ENCODE measurements at regions not wholly inside any gene's neighbourhood (a gene's known extent, or its start where the extent isn't known, plus 50 kb on each side); places are given as distances from the start of the nearest gene placed in this dataset.

DNA sequence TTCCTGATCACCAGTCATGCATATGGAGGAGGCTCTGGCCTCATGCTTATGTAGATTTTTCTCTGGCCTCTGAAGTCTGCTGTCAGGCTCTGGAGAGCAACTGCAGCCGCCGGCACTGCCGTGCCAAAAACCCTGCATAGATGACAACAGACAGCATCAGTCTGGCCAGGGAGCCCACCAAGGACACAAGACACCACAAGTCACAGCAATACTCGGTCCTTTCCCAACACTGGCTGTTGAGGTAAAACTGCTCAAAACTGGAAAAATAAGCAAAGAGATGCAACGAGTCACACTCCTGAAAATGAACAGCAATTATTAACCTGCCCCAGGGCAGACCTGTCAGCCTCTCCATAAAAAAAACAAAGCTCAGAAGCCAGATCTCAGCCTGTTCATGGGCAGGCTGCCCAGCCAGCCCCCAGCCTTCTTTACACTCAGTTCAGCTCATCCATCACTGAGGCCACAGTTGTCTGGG, 186.0 kb upstream of the RAB6C start:
- TF ChIP-seq, protein P1, sequence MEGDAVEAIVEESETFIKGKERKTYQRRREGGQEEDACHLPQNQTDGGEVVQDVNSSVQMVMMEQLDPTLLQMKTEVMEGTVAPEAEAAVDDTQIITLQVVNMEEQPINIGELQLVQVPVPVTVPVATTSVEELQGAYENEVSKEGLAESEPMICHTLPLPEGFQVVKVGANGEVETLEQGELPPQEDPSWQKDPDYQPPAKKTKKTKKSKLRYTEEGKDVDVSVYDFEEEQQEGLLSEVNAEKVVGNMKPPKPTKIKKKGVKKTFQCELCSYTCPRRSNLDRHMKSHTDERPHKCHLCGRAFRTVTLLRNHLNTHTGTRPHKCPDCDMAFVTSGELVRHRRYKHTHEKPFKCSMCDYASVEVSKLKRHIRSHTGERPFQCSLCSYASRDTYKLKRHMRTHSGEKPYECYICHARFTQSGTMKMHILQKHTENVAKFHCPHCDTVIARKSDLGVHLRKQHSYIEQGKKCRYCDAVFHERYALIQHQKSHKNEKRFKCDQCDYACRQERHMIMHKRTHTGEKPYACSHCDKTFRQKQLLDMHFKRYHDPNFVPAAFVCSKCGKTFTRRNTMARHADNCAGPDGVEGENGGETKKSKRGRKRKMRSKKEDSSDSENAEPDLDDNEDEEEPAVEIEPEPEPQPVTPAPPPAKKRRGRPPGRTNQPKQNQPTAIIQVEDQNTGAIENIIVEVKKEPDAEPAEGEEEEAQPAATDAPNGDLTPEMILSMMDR (IDR thresholded peaks at IDR 0.05; ENCODE audit: control insufficient read depth, extremely low read depth, insufficient read depth): no peak
- no peak for DNase-seq (ENCODE audit: low read depth)
- H3K4me3 ChIP-seq (ENCODE audit: low read depth, low read length): no peak overlapping the region

DNA sequence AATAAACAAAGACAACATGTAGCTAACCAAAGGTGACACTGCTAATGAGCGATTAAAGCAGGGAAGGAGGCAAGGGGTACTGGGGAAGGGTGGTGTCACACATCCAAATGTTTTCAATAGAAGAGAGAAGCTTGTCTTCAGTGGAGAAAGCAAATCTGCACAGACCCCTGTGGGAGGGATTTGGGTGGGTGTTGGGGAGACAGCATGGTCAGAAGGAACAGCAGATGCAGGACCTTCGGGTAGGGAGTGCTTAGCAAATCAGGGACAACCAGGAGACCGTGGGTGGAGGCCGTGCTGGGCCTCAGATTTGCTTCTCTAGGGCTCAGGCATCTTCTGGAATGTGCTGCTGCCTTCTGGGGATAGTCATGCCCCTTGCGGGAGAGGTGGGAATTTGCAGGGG, 185.3 kb upstream of the RAB6C start:
- no peak overlapping the region for H3K4me3 ChIP-seq (ENCODE audit: low read depth, low read length)
- DNase-seq (ENCODE audit: low read depth): no peak
- TF ChIP-seq, protein P1 (IDR thresholded peaks at IDR 0.05; ENCODE audit: control insufficient read depth, extremely low read depth, insufficient read depth): no peak

- TF ChIP-seq, protein P1 (IDR thresholded peaks at IDR 0.05; ENCODE audit: control insufficient read depth, extremely low read depth, insufficient read depth): no peak
- H3K4me3 ChIP-seq (ENCODE audit: low read depth, low read length): no peak overlapping the region
- DNase-seq (ENCODE audit: low read depth): no peak
Measured at GRCh38 chr2:129794540-129794939, 184.9 kb upstream of the RAB6C start.

DNA sequence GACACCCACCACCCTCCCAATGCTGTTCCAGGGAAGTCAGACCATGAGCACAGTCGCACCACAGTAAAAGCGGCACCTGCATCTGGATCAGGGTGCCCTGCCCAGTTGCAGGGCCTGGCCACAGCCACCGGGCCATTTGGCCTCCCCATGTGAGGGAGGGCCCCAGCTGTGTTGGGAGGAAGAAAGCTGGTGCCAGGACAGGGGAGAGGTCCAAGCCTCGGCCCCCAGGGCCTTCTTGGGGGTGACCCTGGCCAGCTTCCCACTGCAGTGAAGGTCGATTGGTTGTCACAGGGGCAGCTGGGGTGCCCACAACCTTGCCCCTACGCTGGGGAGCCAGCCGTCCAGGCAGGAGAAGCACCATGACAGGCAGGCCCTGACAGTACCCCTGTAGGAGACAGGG, 183.2 kb upstream of the RAB6C start:
- H3K4me3 ChIP-seq (ENCODE audit: low read depth, low read length): no peak overlapping the region
- no peak for DNase-seq (ENCODE audit: low read depth)
- TF ChIP-seq, protein P1 (IDR thresholded peaks at IDR 0.05; ENCODE audit: control insufficient read depth, extremely low read depth, insufficient read depth): no peak

DNA sequence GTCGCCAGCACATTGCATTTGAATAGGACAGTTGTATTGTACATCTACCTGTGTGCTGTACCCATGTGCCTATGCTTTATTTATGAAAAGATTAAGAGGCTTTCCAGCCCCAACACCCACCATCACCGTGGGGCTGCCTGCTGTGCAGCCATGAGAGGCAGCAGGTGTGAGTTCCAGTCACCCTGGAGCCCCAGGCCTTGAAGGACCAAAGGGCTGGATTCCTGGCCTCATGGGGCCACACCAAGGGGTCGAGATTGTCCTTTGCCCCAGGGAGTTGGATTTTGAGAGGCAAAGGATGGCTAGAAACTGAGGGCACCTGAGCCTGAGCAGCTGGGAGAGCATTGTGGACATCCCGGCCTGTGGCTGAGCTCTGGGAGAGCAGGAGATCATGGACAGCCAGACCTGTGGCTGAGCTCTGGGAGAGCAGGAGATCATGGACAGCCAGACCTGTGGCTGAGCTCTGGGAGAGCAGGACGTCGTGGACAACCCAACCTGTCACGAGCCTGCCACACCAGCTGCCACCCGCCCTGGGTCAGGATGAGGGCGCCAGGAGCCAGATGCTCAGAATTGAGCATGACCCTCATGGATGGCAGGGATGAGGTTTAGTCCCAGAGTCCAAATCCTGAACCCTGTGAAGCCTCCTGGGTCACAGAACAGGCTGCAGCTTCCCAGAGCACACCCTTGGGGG, 182.5 kb upstream of the RAB6C start:
- DNase-seq (ENCODE audit: low read depth): no peak
- TF ChIP-seq, protein P1 (IDR thresholded peaks at IDR 0.05; ENCODE audit: control insufficient read depth, extremely low read depth, insufficient read depth): no peak
- no peak overlapping the region for H3K4me3 ChIP-seq (ENCODE audit: low read depth, low read length)

DNA sequence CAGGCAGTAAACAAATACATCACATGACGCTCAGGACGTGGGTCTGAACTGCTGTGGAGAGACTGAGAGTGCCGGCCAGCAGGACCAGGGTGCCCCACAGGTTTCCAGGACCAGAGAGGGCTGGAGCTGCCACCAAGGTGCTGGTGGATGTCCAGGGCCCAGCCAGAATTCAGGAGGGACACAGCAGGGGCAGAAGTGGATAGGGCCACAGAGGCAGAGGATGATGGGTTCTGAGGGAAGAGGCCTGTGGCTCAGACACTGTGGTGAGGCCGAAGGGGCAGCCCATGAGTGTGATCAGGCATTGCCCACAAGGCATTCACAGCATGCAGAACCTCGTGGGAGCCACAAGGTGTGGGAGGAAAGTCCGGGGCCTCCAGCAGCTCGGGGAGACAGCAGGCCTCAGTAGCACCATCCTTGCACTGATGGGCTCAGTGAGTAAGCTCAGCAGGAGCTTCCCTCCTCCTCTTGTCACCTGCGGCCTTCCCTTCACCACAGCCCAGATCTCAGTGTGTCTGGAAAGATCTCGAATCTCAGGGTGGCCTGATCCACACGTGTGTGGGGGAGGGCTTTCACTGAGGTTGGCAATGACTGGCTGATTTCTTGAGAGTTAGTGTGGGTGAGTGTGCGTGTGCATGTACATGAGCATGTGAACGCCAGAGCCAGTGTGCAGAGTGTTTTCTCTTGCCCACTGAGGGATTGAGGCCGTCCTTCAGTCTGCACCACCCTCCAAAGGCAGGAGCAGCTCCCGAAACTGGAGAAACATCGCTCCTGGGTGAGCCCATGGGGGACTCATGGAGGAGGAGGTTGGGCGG, 181.8 kb upstream of the RAB6C start:
- no peak for DNase-seq (ENCODE audit: low read depth)
- no peak overlapping the region for H3K4me3 ChIP-seq (ENCODE audit: low read depth, low read length)

More for the DNA sequence above, 181.8 kb upstream of the RAB6C start:
- TF ChIP-seq, protein P1 (IDR thresholded peaks at IDR 0.05; ENCODE audit: control insufficient read depth, extremely low read depth, insufficient read depth): no peak

Data from LNCaP clone FGC (cell line).